Left ventricle myocardium superior (tissue), 1 donor: ENCODE measurements at regions not wholly inside any gene's neighbourhood (a gene's known extent, or its start where the extent isn't known, plus 50 kb on each side); places are given as distances from the start of the nearest gene placed in this dataset.

Experiments used
- ATAC-seq: fragments of 200-7000 bp; cut with Tn5 transposase; one replicate; pipeline ENCODE4 v1.9.1; 2020; ENCODE audit warnings: mild to moderate bottlenecking, moderate library complexity
- DNase-seq: peaks from one replicate; pipeline ENCODE4 v3.0.0-alpha.2; 2020
- intact Hi-C: fragments of 100-400 bp; cut with micrococcal nuclease; formaldehyde crosslinking; loops from one replicate; pipeline ENCODE4 v1.11.0; 2022
- donor health status: DM: no; HTN: yes; CAD: no; lungs with severe emphysema.

DNA sequence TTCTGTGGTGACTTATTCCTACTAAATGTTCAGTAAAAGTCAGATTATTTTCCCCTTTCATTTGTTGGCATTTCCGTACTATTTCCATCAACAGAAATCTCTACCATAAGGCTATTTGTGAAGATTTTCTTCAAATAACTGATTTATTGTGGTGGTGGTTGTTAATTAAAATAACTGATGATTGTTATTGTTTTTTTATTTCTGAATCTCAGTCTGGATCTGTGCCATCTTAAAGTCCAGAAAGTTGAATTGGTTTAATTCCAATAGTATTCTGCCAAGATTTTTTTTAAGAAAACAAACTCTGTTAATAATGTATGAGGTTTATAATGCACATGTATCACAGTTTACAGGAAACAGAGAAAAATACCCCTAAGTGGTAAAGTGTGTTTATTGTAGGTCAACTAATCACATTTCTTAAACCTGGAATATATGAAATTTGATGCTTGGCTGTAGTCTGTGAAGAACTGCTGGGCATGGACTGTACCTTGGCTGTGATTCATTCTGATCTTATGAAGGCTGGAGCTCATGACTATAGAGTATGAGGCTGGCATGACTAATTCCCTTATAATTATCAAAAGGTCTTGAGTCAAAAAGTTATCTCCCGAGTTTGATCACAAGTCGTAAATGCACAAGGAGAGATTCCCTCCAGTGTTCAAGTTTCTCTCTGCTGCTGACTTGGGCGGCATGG, 134.2 kb upstream of the RND3 start:
- intact Hi-C loops, result no loop called here
- no peak for DNase-seq
- ATAC-seq, result no peak

DNA sequence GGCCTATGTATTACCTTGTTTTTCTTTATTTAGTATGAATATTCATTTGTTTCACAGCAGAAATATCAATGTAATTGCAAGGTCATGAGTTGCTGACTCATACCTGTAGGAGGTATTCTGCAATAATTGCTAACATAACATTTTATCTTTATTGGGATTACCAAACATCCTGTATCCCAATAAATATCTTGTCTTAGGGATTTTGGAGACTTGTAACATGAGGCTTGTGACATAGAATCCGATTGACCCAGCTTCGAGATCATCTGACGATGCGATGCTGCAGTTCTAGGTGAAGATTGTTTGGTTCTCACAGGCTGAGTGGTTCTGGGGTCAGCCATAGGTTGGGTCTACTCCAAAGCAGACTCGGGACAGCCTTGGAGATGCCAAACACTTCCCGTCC, 133.4 kb upstream of the RND3 start:
- intact Hi-C loops, result no loop called here
- ATAC-seq (no peak), DNase-seq (no peak)

GRCh38 chr2:150620416-150620815, 132.9 kb upstream of the RND3 start:
- intact Hi-C loops, result no loop called here
- DNase-seq (no peak), ATAC-seq (no peak)

DNA sequence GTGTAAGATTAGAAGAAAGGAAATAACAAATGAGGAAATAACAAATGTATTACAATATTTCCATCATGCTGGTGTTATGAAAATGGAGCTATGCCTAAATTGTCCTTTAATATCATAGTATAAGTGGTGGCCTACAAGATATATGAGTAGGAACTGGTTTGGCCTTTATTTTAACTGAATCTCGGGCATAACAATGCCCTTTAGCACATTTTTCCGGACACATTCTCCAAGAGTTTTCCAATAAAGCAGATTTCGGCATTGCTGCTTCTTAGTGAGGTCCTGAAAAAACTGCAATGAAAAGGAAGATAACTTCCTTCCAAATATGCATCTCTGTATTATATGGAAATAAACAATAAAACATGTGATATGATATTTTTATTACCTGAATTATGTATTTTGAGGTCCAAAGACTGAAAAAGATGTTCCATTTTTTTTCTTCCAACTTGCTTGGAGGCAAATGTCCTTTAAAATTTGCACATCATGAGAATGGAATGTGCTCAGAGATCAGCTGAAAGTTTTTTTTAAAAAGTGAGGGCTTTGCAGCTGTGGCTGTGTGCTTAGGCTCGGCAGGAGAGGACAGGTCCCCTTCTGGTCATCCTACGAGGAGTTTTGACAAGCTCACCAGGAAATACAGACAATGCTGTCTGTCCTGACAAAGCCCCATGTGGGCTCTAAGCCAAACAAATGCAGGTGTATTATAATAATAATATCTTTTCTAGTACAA, 132.3 kb upstream of the RND3 start:
- intact Hi-C loops, result no loop called here
- ATAC-seq, result peak; percentile 85

DNA sequence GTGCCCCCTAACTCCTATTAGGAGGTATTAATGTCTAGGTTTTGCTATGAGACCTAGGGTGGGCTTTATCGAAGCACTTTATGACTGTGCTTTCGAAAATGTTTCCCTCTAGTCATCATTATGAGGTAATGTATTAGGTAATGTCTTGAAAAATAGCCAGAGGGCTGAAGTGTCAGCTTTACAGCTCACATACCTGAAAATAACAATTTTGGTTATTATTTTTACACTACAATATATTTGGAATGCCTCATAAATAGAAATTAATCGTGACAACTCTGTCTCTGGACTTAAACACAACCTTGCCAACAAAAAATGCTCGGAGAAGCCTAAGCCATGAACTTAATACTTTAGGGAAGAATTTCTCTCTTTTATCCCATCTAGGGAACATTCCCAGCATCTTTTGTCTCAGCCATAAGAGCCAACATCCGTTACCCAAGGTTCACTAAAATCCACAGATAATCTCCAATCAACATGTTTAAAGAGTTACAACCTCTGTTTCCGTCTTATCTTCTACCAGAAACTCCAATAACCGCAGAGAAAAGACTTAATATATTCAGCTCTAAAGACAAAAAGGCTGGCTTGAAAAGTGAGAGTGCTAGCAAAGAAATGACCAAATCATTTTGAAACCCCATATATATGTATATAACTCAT, 130.9 kb upstream of the RND3 start:
- ATAC-seq, result peak; percentile 25
- intact Hi-C loops, result no loop called here
- no peak for DNase-seq

More for the DNA sequence above, 132.3 kb upstream of the RND3 start:
- no peak for DNase-seq

- intact Hi-C loops, result no loop called here
- ATAC-seq, result no peak
- DNase-seq, result no peak
These were observed 130.0 kb upstream of the RND3 start for GRCh38 chr2:150617351-150617978.

DNA sequence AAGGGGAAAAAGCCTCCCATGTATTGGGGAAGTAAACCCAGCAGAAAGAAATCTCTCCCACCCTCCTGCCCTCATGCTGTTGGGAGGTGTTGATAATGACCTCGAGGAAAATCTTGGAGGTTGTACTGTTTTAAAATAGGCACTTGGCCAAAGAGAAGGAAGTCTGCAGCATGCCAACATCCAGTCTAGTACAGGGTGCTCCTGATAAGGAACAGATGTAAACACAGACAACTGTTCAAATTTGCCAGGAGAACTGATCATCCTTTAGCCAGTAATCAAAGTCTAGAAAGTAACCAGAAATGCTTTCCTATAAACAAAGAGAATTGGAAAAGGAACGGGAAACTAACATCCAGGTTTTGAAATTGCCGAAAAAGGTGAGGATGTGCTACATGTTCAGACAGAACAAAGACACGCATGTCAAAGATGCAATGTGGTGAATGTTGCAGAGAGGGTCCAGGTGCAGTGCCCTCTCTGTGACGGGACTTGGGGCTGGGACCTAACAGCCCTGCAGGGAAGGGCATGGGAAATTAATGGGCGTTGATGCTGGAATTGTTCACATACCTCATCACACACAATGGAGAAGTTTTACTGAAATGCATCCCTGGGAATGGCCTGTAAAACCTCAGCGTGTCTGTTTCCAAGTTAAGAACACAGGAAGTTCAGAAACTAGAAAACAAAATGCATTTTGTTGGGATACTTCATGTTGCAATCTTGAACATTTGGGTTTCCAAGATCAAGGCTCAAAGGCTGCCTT, 125.7 kb upstream of the RND3 start:
- ATAC-seq (no peak), DNase-seq (no peak)
- intact Hi-C loops, result no loop called here

GRCh38 chr2:150610670-150611279, 123.3 kb upstream of the RND3 start:
- intact Hi-C loops, result no loop called here
- ATAC-seq (peak; percentile 52), DNase-seq (no peak)

GRCh38 chr2:150609831-150610582, 122.5 kb upstream of the RND3 start:
- DNase-seq (no peak), ATAC-seq (no peak)
- intact Hi-C loops, result no loop called here

- DNase-seq, result no peak
- no peak for ATAC-seq
- intact Hi-C loops, result no loop called here
These were observed 120.9 kb upstream of the RND3 start for GRCh38 chr2:150608341-150608740.

GRCh38 chr2:150607390-150607811, 119.9 kb upstream of the RND3 start:
- ATAC-seq (no peak), DNase-seq (no peak)
- intact Hi-C loops, result no loop called here

- no peak for ATAC-seq
- DNase-seq, result no peak
- intact Hi-C loops, result no loop called here
These were observed 119.1 kb upstream of the RND3 start for GRCh38 chr2:150606380-150607060.

- ATAC-seq (no peak), DNase-seq (no peak)
- intact Hi-C loops, result no loop called here
These were observed 118.2 kb upstream of the RND3 start for GRCh38 chr2:150605664-150606063.

DNA sequence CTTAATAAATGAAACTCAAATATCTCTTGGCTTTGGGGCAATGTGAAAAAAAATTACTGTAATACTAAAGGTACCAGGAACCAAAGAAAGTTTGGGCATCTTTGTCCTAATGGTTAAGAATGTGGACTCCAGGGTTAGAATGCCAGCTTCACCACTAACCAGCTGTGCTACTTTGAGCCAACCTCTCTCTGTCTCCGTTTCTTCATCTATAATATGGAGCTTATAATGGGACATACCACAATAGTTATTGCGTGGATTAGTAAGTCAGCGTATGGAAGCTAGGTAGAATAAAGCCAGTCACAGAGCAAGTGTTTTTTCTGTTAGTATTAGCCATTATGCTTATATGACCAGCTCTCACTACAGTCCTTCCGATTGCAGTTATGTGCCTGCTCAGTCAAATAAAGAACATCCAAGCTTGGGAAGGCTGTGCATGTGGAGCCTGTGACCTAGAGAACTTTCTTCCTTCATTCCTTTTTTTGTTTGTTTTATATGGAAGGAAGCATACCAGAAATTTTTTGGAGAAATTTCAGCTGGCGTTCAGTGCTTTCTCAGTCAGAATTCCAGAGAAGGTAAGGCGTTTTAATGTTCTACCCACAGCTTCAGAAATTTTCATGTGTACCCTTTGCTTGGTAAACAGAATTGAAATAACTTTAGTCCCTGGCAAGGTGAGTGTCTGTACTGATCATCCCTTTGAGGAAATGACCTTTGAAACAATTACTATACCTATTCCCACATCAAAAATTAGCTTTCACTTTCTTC, 114.0 kb upstream of the RND3 start:
- ATAC-seq, result no peak
- intact Hi-C loops, result no loop called here

GRCh38 chr2:150599889-150600288, 112.4 kb upstream of the RND3 start:
- ATAC-seq (no peak), DNase-seq (no peak)
- intact Hi-C loops, result no loop called here

More for the DNA sequence above, 114.0 kb upstream of the RND3 start:
- no peak for DNase-seq

- DNase-seq, result no peak
- no peak for ATAC-seq
- intact Hi-C loops, result no loop called here
These were observed 110.9 kb upstream of the RND3 start for GRCh38 chr2:150598383-150598782.
